Type B pancreatic cell (in vitro differentiated cells): ENCODE measurements at regions not wholly inside any gene's neighbourhood (a gene's known extent, or its start where the extent isn't known, plus 50 kb on each side); places are given as distances from the start of the nearest gene placed in this dataset.

Source experiments
- DNase-seq: peaks from one replicate; pipeline ENCODE4 v3.0.0; 2021; ENCODE audit warnings: mixed read lengths; ENCODE audit not compliant: unreplicated experiment; ENCODE audit errors: extremely low spot score
- H3K27ac Mint-ChIP-seq: 2 replicates; pipeline ENCODE4 v1.8.0; 2021; ENCODE audit warnings: mild to moderate bottlenecking, mixed read lengths
- H3K27me3 Mint-ChIP-seq: 2 replicates; pipeline ENCODE4 v1.8.0; 2021; ENCODE audit warnings: mixed read lengths
- H3K36me3 Mint-ChIP-seq: 2 replicates; pipeline ENCODE4 v1.8.0; 2021; ENCODE audit warnings: mixed read lengths
- H3K4me1 Mint-ChIP-seq: one replicate; pipeline ENCODE4 v1.8.0; 2021; ENCODE audit warnings: mixed read lengths; ENCODE audit not compliant: unreplicated experiment
- H3K4me3 Mint-ChIP-seq: 2 replicates; pipeline ENCODE4 v1.8.0; 2021; ENCODE audit warnings: mild to moderate bottlenecking, mixed read lengths
- H3K9me3 Mint-ChIP-seq: 2 replicates; pipeline ENCODE4 v1.8.0; 2021; ENCODE audit warnings: mixed read lengths
- TF ChIP-seq, protein P1 (sequence below): fragments of 200-600 bp; sonication (generic); conservative IDR thresholded peaks from 2 replicates; pipeline ENCODE4 v1.5.0; 2021; ENCODE audit warnings: antibody characterized with exemption, mild to moderate bottlenecking

DNA sequence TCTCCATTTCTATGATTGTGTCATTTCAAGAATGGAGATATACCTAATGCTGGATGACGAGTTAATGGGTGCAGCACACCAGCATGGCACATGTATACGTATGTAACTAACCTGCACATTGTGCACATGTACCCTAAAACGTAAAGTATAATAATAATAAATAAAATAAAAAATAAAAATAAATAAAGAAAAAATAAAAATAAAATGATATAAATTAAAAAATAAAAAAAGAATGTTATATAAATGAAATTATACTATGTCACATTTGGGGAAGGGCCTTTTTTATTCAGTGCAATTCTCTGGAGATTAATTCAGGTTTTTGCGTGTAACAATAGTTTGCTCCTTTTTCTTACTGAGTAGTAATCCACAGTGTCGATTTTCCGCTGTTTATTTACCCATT, 763.5 kb upstream of the POU3F3 start:
- Mint-ChIP-seq H3K36me3 (no peaks in the 10 kb centered on the region), H3K9me3 (no peaks in the 10 kb centered on the region), H3K4me1 (no peaks in the 10 kb centered on the region), H3K27me3 (no peaks in the 10 kb centered on the region), H3K27ac (no peak overlapping the region), H3K4me3 (no peak overlapping the region)
- no peak for DNase-seq
- TF ChIP-seq, protein P1, sequence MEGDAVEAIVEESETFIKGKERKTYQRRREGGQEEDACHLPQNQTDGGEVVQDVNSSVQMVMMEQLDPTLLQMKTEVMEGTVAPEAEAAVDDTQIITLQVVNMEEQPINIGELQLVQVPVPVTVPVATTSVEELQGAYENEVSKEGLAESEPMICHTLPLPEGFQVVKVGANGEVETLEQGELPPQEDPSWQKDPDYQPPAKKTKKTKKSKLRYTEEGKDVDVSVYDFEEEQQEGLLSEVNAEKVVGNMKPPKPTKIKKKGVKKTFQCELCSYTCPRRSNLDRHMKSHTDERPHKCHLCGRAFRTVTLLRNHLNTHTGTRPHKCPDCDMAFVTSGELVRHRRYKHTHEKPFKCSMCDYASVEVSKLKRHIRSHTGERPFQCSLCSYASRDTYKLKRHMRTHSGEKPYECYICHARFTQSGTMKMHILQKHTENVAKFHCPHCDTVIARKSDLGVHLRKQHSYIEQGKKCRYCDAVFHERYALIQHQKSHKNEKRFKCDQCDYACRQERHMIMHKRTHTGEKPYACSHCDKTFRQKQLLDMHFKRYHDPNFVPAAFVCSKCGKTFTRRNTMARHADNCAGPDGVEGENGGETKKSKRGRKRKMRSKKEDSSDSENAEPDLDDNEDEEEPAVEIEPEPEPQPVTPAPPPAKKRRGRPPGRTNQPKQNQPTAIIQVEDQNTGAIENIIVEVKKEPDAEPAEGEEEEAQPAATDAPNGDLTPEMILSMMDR: no peak

DNA sequence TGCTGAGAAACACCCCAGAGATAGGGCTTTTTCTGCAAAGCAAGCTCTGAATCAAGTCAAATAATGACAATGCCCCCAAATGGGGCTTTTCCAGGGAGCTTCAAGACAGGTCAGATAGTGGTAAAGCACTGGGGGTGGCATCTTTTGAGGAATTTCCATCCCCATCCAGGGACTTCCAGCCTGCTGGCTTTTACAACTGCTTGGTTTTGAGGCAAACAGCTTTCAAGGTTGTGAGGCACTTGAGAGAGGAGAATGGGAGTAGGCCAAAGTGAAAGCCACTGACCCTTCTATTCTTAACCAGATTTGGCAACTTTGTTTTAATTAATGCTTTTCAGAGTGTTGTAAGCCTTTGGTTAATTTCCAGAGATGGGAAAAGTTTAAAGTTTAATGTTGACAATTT, 762.0 kb upstream of the POU3F3 start:
- no peaks in the 10 kb centered on the region for H3K9me3 Mint-ChIP-seq
- no peaks in the 10 kb centered on the region for H3K4me1 Mint-ChIP-seq
- TF ChIP-seq, protein P1: no peak
- H3K4me3 Mint-ChIP-seq: no peak overlapping the region
- no peak overlapping the region for H3K27ac Mint-ChIP-seq
- H3K27me3 Mint-ChIP-seq: no peaks in the 10 kb centered on the region
- DNase-seq: no peak
- H3K36me3 Mint-ChIP-seq: no peaks in the 10 kb centered on the region

DNA sequence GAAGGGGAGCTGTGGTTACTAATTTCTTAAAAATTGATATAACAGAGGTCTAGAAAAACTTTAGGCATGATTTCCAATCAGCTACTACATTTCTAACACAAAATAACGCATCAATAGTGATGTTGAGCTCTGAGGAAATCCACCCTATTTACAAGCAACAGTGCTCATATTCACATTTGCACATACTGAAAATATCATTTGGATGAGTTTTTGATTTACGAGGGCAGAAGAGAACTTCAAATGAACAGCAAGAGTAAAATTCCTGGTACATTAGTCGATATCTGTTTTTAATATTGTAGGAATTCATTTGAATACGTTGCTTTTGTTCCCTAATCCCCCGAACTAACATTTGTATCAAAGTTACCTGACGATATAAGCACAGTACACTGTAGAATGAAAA, 761.0 kb upstream of the POU3F3 start:
- Mint-ChIP-seq H3K4me1 (no peaks in the 10 kb centered on the region), H3K27ac (no peak overlapping the region), H3K9me3 (no peaks in the 10 kb centered on the region), H3K4me3 (no peak overlapping the region), H3K36me3 (no peaks in the 10 kb centered on the region), H3K27me3 (no peaks in the 10 kb centered on the region)
- DNase-seq: no peak
- TF ChIP-seq, protein P1: no peak

DNA sequence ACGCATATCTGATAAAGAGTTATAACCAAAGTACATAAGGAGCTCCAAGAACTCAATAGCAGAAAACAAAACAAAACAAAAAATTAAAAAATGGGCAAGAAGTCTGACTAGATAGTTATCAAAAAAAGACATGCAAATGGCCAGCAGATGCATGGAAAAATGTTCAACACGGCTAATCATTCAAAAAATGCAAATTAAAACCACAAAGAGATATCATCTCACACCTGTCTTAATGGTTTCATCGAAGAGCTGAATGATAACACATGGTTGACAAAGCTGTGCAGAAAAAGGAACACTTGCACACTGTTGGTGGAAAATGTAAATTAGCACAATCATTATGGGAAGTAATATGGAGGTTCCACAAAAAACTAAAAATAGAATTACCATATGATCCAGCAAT, 751.3 kb upstream of the POU3F3 start:
- Mint-ChIP-seq H3K27me3 (no peaks in the 10 kb centered on the region), H3K4me1 (no peaks in the 10 kb centered on the region), H3K4me3 (no peak overlapping the region), H3K9me3 (no peaks in the 10 kb centered on the region), H3K36me3 (no peaks in the 10 kb centered on the region), H3K27ac (no peak overlapping the region)
- TF ChIP-seq, protein P1: no peak
- no peak for DNase-seq

DNA sequence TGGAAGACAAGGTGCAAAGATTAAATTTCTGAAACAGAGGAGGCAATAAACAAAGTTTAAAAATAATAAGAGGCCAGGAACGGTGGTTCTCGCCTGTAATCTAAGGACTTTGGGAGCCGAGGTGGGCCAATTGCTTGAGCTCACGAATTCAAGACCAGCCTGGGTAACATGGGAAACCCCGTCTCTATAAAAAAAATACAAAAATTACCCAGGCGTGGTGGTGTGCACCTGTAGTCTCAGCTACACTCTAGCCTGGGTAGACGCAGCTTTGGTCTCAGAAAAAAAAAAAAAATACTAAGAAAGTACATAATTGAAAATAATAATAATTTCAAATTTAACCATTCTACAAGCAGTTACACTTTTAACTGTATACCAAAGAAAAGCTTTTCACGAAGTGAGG, 744.6 kb upstream of the POU3F3 start:
- TF ChIP-seq, protein P1: no peak
- Mint-ChIP-seq H3K27me3 (no peaks in the 10 kb centered on the region), H3K4me3 (no peak overlapping the region), H3K27ac (no peak overlapping the region), H3K36me3 (no peaks in the 10 kb centered on the region), H3K9me3 (no peaks in the 10 kb centered on the region), H3K4me1 (no peaks in the 10 kb centered on the region)
- DNase-seq: no peak

DNA sequence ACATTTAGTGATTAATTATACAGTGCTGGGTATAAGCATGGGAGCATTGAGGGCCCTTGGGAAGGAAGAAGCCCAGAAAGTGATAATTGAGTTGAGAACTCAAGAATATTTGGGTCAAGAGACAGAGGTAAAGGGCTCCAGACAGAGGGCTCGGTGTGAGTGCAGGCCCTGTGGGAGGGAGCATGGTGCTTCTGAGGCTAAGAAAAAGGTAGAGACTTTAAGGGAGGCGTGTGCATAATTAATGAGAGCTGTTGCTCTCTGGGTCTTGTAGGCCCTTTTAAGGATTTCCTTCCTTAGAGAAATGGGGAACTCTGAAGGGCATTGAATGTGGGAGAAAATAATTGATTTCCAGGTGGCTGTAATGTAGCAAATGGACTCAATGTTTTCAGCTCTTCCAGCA, 735.0 kb upstream of the POU3F3 start:
- Mint-ChIP-seq H3K36me3 (no peaks in the 10 kb centered on the region), H3K27me3 (peaks cover 8% of the 10 kb centered on the region), H3K4me1 (no peaks in the 10 kb centered on the region), H3K9me3 (no peaks in the 10 kb centered on the region), H3K27ac (no peak overlapping the region), H3K4me3 (no peak overlapping the region)
- DNase-seq: no peak
- TF ChIP-seq, protein P1: no peak
